GM03348 (cell line): ENCODE measurements at regions not wholly inside any gene's neighbourhood (a gene's known extent, or its start where the extent isn't known, plus 50 kb on each side); places are given as distances from the start of the nearest gene placed in this dataset.
"Not testable (repeated sequence)": the region's sequence is repeated elsewhere in the genome, so short reads cannot be mapped to it uniquely, and the experiment has no call there.

Experiments
- DNase-seq: peaks from one replicate; pipeline ENCODE4 v3.0.0; 2012; ENCODE audit warnings: low spot score

- no peak for DNase-seq
Observed at GRCh38 chr1:166307261-166308188, 140.7 kb upstream of the FAM78B start.

- not testable (repeated sequence) for DNase-seq
Observed at GRCh38 chr1:166316306-166316705, 149.5 kb upstream of the FAM78B start.

GRCh38 chr1:166322470-166322869 lies 155.7 kb upstream of the FAM78B start:
- DNase-seq: no peak

GRCh38 chr1:166327886-166328285 lies 161.1 kb upstream of the FAM78B start:
- no peak for DNase-seq

- no peak for DNase-seq
Observed at GRCh38 chr1:166328956-166329355, 162.2 kb upstream of the FAM78B start.

- no peak for DNase-seq
Observed at GRCh38 chr1:166330096-166330495, 163.3 kb upstream of the FAM78B start.

GRCh38 chr1:166338105-166338504 lies 171.3 kb upstream of the FAM78B start:
- no peak for DNase-seq

GRCh38 chr1:166340709-166341108 lies 173.9 kb upstream of the FAM78B start:
- DNase-seq: no peak

- no peak for DNase-seq
Observed at GRCh38 chr1:166343276-166343675, 176.5 kb upstream of the FAM78B start.

GRCh38 chr1:166350490-166350889 lies 183.7 kb upstream of the FAM78B start:
- no peak for DNase-seq

GRCh38 chr1:166351676-166352075 lies 184.9 kb upstream of the FAM78B start:
- no peak for DNase-seq

GRCh38 chr1:166353213-166353612 lies 186.4 kb upstream of the FAM78B start:
- no peak for DNase-seq

- no peak for DNase-seq
Observed at GRCh38 chr1:166354406-166354805, 187.6 kb upstream of the FAM78B start.

GRCh38 chr1:166365081-166365480 lies 198.3 kb upstream of the FAM78B start:
- DNase-seq: no peak

- DNase-seq: no peak
Observed at GRCh38 chr1:166368030-166368429, 201.2 kb upstream of the FAM78B start.

- no peak for DNase-seq
Observed at GRCh38 chr1:166377896-166378295, 211.1 kb upstream of the FAM78B start.

GRCh38 chr1:166378805-166379204 lies 212.0 kb upstream of the FAM78B start:
- DNase-seq: no peak

- DNase-seq: no peak
Observed at GRCh38 chr1:166379447-166379846, 212.6 kb upstream of the FAM78B start.

GRCh38 chr1:166383137-166383536 lies 216.3 kb upstream of the FAM78B start:
- DNase-seq: no peak

- no peak for DNase-seq
Observed at GRCh38 chr1:166383635-166384346, 217.0 kb upstream of the FAM78B start.

- DNase-seq: no peak
Observed at GRCh38 chr1:166384948-166385347, 218.1 kb upstream of the FAM78B start.

GRCh38 chr1:166390366-166391033 lies 223.7 kb upstream of the FAM78B start:
- DNase-seq: no peak
